OCI-LY7 (cell line): ENCODE measurements at regions not wholly inside any gene's neighbourhood (a gene's known extent, or its start where the extent isn't known, plus 50 kb on each side); places are given as distances from the start of the nearest gene placed in this dataset.

Experiments used
- BruUV-seq: library from RNA; stranded (reverse); fragments of 400-500 nt; replicated peaks from 2 replicates; lab custom pipeline; 2021; lab: Mats Ljungman, UMichigan
- CTCF ChIA-PET: fragments of 300-600 bp; sonication (Branson Sonifier 250); formaldehyde crosslinking; loops from one replicate; lab custom pipeline; 2022; ENCODE audit warnings: antibody characterized with exemption; ENCODE audit not compliant: unreplicated experiment; lab: Charles Lee
- POLR2A ChIA-PET: fragments of 300-600 bp; sonication (Branson Sonifier 250); formaldehyde crosslinking; loops from one replicate; lab custom pipeline; 2022; ENCODE audit warnings: antibody characterized with exemption; lab: Charles Lee
- DNase-seq: peaks from one replicate; pipeline ENCODE4 v3.0.0-alpha.2; 2015; ENCODE audit warnings: low spot score
- H2AFZ ChIP-seq: fragments of 200-600 bp; sonication (generic), shearing (Covaris generic); 2 replicates; pipeline ENCODE4 v1.6.1; 2014; ENCODE audit warnings: mild to moderate bottlenecking, antibody characterized with exemption, low read length, moderate library complexity
- H3K27ac ChIP-seq: fragments of 200-600 bp; sonication (generic); 2 replicates; pipeline ENCODE4 v1.5.1; 2014; ENCODE audit warnings: mixed run types, low read depth, mild to moderate bottlenecking, moderate library complexity, low read length, inconsistent platforms; ENCODE audit not compliant: poor library complexity, severe bottlenecking
- H3K36me3 ChIP-seq: fragments of 200-600 bp; sonication (generic); 2 replicates; pipeline ENCODE4 v1.6.1; 2014; ENCODE audit warnings: mild to moderate bottlenecking, antibody characterized with exemption, low read length, moderate library complexity, mixed read lengths; ENCODE audit not compliant: insufficient read depth
- H3K4me1 ChIP-seq: fragments of 200-600 bp; sonication (generic); 2 replicates; pipeline ENCODE4 v1.5.1; 2014; ENCODE audit warnings: mild to moderate bottlenecking, low read length; ENCODE audit not compliant: insufficient read depth, poor library complexity, severe bottlenecking
- H3K4me2 ChIP-seq: fragments of 200-600 bp; sonication (generic); 2 replicates; pipeline ENCODE4 v1.6.1; 2014; ENCODE audit warnings: mild to moderate bottlenecking, low read length
- H3K4me3 ChIP-seq: fragments of 200-600 bp; sonication (generic); 2 replicates; pipeline ENCODE4 v1.5.1; 2014; ENCODE audit warnings: mild to moderate bottlenecking, low read depth, low read length; ENCODE audit not compliant: poor library complexity, severe bottlenecking
- H3K79me2 ChIP-seq: fragments of 200-600 bp; sonication (generic); 2 replicates; pipeline ENCODE4 v1.6.1; 2016; ENCODE audit warnings: low read depth, mild to moderate bottlenecking, low read length, moderate library complexity, mixed read lengths; ENCODE audit not compliant: insufficient read depth
- H3K9me2 ChIP-seq: fragments of 200-600 bp; sonication (generic); 2 replicates; pipeline ENCODE4 v1.6.1; 2016; ENCODE audit warnings: mild to moderate bottlenecking, low read length, mixed read lengths; ENCODE audit not compliant: insufficient read depth
- H3K9me3 ChIP-seq: fragments of 200-600 bp; sonication (generic); 2 replicates; pipeline ENCODE4 v1.6.1; 2014; ENCODE audit warnings: mild to moderate bottlenecking, mixed run types, low read length, mixed read lengths
- H4K20me1 ChIP-seq: fragments of 200-600 bp; sonication (generic); 2 replicates; pipeline ENCODE4 v1.6.1; 2014; ENCODE audit warnings: mild to moderate bottlenecking, antibody characterized with exemption, low read length, moderate library complexity, mixed read lengths; ENCODE audit not compliant: insufficient read depth
- CTCF ChIP-seq: fragments of 200-600 bp; sonication (generic); conservative IDR thresholded peaks from 2 replicates; pipeline ENCODE4 v1.5.1; 2014; ENCODE audit warnings: mild to moderate bottlenecking, antibody characterized with exemption, low read length, moderate library complexity, mixed read lengths
- EZH2phosphoT487 ChIP-seq: fragments of 200-600 bp; sonication (generic); IDR thresholded peaks from 2 replicates; pipeline ENCODE4 v1.6.1; 2018; ENCODE audit warnings: low read depth, borderline replicate concordance, mild to moderate bottlenecking, mixed run types, antibody characterized with exemption, low read length, moderate library complexity, mixed read lengths
- intact Hi-C: fragments of 100-400 bp; cut with micrococcal nuclease; formaldehyde crosslinking; loops from one replicate; pipeline ENCODE4 v1.10.0; 2022; ENCODE audit not compliant: unreplicated experiment

DNA sequence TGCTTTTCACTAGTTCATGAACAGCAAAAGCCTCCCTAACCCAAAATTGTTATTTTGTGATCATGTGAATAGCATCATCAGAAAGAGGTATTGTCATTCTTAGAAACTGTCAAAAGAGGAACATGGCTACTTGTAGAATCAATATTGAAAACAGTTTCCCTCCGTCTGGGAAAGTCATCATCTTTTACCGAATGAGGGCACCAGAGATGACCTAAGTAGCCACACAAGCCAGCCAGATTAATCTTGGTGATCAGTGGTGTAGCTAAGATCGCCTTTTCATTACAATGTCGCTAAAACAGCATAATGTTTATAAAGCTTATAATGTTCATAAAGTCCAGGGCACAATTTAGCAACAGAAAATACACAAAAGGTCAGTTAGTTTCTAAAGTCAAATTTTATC, 136.1 kb downstream of the SIPA1L2 start:
- no peak for DNase-seq
- ChIA-PET CTCF (no interaction called here), POLR2A (interaction anchor here (1.5 kb wide), 1 partner anchor 9 kb away, joined by 4 read pairs; no protein-coding TSS in a partner anchor)
- no TSS peak for BruUV-seq
- TF ChIP-seq CTCF, result no peak
- no peak for TF ChIP-seq EZH2phosphoT487
- H3K36me3 ChIP-seq, result peaks cover 21% of the 10 kb centered on the region
- intact Hi-C loops, result no loop called here
- no peaks in the 10 kb centered on the region for H3K9me2 ChIP-seq
- no peaks in the 10 kb centered on the region for H3K79me2 ChIP-seq
- no peak overlapping the region for H2AFZ ChIP-seq
- no peak overlapping the region for H3K4me2 ChIP-seq
- no peak overlapping the region for H3K27ac ChIP-seq
- no peaks in the 10 kb centered on the region for H3K4me1 ChIP-seq
- H4K20me1 ChIP-seq, result no peaks in the 10 kb centered on the region
- H3K9me3 ChIP-seq, result no peaks in the 10 kb centered on the region
- H3K4me3 ChIP-seq, result no peak overlapping the region

DNA sequence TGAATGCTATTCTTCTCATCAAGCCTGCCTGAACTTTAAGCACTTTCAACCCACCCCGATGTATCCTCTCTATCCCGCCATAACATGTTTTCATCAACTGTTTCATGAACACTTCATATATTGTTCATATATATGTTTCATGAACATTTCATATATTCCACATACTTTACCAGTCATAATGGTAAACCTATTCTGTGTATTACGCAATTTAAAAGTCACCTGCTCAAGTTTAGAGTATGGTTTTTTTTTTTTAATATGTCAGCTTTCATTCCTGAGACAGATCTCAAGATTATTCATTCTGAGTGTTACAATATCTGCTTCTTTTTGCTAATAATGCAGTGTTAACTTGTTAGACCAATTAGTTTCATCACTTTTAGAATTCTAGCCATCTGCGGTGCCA, 140.7 kb downstream of the SIPA1L2 start:
- CTCF ChIA-PET, result no interaction called here
- no TSS peak for BruUV-seq

DNA sequence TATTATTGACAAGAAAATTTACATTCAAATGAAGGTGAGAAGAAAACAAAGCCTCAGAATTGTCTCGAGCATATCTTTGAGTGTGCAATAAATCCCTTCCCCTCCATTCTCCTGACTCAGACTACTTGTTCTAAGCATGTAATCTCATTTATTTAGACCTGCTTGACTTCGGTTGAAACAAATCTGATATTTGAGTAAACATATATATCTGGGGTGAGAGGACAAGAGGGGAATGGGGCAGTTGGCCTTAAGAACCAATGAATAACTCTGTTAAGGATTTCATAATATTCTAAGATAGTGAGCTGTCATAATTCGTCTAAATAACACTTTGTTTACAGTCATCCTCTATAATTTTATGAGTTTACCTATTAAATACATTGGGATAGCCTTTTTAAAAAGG, 142.7 kb downstream of the SIPA1L2 start:
- DNase-seq, result no peak
- Histone ChIP-seq H3K9me3 (no peaks in the 10 kb centered on the region), H3K9me2 (no peaks in the 10 kb centered on the region), H3K36me3 (peaks cover 17% of the 10 kb centered on the region), H2AFZ (no peak overlapping the region), H3K4me2 (no peak overlapping the region), H3K4me1 (no peaks in the 10 kb centered on the region), H4K20me1 (no peaks in the 10 kb centered on the region), H3K27ac (no peak overlapping the region), H3K79me2 (no peaks in the 10 kb centered on the region), H3K4me3 (no peak overlapping the region)
- no peak for TF ChIP-seq EZH2phosphoT487
- TF ChIP-seq CTCF, result no peak
- no TSS peak for BruUV-seq
- intact Hi-C loops, result no loop called here
- CTCF ChIA-PET, result no interaction called here
- POLR2A ChIA-PET, result interaction anchor here (1.3 kb wide), 1 partner anchor 11 kb away, joined by 3 read pairs; no protein-coding TSS in a partner anchor

More for the DNA sequence above, 140.7 kb downstream of the SIPA1L2 start:
- Histone ChIP-seq H3K4me2 (no peak overlapping the region), H3K9me3 (no peaks in the 10 kb centered on the region), H3K79me2 (no peaks in the 10 kb centered on the region), H3K9me2 (no peaks in the 10 kb centered on the region), H4K20me1 (no peaks in the 10 kb centered on the region), H3K4me1 (no peaks in the 10 kb centered on the region), H2AFZ (no peak overlapping the region), H3K27ac (no peak overlapping the region), H3K4me3 (no peak overlapping the region), H3K36me3 (peaks cover 21% of the 10 kb centered on the region)
- no peak for TF ChIP-seq CTCF
- intact Hi-C loops, result no loop called here
- POLR2A ChIA-PET, result no interaction called here
- DNase-seq, result no peak
